ENCODE measurements at regions not wholly inside any gene's neighbourhood (a gene's known extent, or its start where the extent isn't known, plus 50 kb on each side); places are given as distances from the start of the nearest gene placed in this dataset.
A peak's percentile ranks its signal among the peaks of the same experiment; 100 is the strongest.

- no peak for DNase-seq (ENCODE audit: low read depth in 4 of 4, low spot score in 3 of 4)
Measured at GRCh38 chr2:59314031-59314766, 1073.1 kb upstream of the FANCL start.

GRCh38 chr2:59312967-59313940, 1072.1 kb upstream of the FANCL start:
- no peak for DNase-seq (ENCODE audit: low read depth in 4 of 4, low spot score in 3 of 4)

GRCh38 chr2:59312029-59312428, 1070.9 kb upstream of the FANCL start:
- no peak for DNase-seq (ENCODE audit: low read depth in 4 of 4, low spot score in 3 of 4)

- no peak for DNase-seq (ENCODE audit: low read depth in 4 of 4, low spot score in 3 of 4)
Measured at GRCh38 chr2:59308108-59308507, 1067.0 kb upstream of the FANCL start.

DNA sequence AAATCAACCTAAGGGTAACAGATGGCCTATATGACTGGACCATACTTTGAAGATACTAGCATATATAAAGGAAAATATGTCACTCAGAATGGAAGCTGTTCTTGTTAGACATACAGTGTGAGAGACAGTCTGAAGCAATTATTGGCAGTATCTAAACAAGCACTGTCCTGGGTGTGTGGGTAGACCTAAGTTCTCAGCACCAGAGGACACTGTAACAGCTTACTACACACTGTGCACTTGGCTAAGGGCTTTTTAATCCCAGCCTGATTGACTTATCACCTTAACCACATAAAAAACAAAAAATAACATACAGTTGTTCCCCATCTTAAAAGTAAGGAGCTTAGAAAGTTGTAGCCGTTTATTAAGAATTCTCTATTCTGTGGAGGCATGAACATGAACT, 1066.1 kb upstream of the FANCL start:
- DNase-seq (ENCODE audit: low read depth in 4 of 4, low spot score in 3 of 4), result no peak

- DNase-seq (ENCODE audit: low read depth in 4 of 4, low spot score in 3 of 4), result no peak
Measured at GRCh38 chr2:59303272-59303671, 1062.1 kb upstream of the FANCL start.

DNA sequence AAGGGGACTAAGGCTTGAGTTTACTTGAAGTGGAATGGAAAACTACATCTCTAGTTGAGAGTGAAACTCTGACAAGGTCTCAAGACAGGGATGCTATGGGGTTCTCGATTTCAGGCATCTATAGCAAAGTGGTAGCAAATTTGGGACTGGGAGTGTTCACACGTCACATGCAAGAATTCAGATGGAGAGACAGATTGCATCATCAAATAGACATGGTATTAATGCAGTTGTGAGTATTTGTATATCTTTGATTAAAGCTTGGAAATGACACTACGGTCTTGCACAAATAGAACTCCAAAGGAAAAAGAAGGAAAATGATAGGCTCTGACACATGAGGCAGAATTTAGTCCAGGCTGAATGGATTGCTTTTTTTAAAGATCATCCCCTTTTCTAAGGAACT, 1061.6 kb upstream of the FANCL start:
- DNase-seq (ENCODE audit: low read depth in 4 of 4, low spot score in 3 of 4), result no peak

GRCh38 chr2:59301466-59302402, 1060.6 kb upstream of the FANCL start:
- peak; percentile 48 to 74 (median 65) for DNase-seq (ENCODE audit: low read depth in 4 of 4, low spot score in 3 of 4)

- no peak for DNase-seq (ENCODE audit: low read depth in 4 of 4, low spot score in 3 of 4)
Measured at GRCh38 chr2:59297816-59298215, 1056.7 kb upstream of the FANCL start.

DNA sequence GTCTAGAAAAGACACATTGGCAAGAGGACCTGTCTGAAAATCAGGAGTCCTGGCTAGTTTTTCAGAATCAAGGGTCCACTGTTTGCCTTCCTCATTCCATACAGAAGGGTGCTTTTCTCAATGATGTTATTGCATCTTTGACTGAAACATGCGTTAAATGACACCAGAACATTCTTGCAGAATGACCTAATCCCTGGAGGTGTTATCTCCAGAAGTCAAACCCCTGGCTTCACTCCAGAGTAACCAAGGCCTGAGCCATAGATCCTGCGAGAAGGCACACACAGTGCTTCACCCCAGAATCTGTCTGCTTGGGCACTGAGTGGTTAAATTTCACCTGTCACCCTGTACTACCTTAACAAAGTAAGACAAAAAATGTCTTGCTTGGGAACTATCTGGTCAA, 1055.2 kb upstream of the FANCL start:
- no peak for DNase-seq (ENCODE audit: low read depth in 4 of 4, low spot score in 3 of 4)

GRCh38 chr2:59295524-59296162, 1054.5 kb upstream of the FANCL start:
- DNase-seq (ENCODE audit: low read depth in 4 of 4, low spot score in 3 of 4), result no peak

- no peak for DNase-seq (ENCODE audit: low read depth in 4 of 4, low spot score in 3 of 4)
Measured at GRCh38 chr2:59288771-59289170, 1047.6 kb upstream of the FANCL start.

- no peak for DNase-seq (ENCODE audit: low read depth in 4 of 4, low spot score in 3 of 4)
Measured at GRCh38 chr2:59282374-59283057, 1041.4 kb upstream of the FANCL start.

DNA sequence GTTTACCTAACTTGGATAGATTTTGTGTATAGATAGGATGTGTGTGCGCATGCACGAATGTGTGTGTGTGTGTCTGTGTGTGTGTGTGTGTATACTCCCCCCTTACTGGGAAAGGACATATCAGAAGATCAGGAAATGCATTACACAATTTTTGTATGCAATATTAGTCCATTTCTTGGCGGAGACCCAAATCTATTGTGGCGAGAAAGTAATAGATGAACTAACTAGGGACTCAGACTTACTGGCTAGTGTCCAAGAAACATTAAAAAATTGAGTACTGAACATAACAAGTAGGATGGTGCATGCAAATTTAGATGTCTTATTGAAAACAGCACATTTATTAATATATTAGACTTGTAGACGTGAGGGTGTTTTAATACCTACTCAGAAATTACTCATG, 1036.5 kb upstream of the FANCL start:
- no peak for DNase-seq (ENCODE audit: low read depth in 4 of 4, low spot score in 3 of 4)

GRCh38 chr2:59276917-59277316, 1035.8 kb upstream of the FANCL start:
- peak in 3 of 4 donors; percentile 3 to 36 (median 36) for DNase-seq (ENCODE audit: low read depth in 4 of 4, low spot score in 3 of 4)

GRCh38 chr2:59276033-59276432, 1034.9 kb upstream of the FANCL start:
- DNase-seq (ENCODE audit: low read depth in 4 of 4, low spot score in 3 of 4), result no peak

GRCh38 chr2:59266453-59266852, 1025.3 kb upstream of the FANCL start:
- no peak for DNase-seq (ENCODE audit: low read depth in 4 of 4, low spot score in 3 of 4)

- DNase-seq (ENCODE audit: low read depth in 4 of 4, low spot score in 3 of 4), result no peak
Measured at GRCh38 chr2:59259913-59260312, 1018.8 kb upstream of the FANCL start.

- DNase-seq (ENCODE audit: low read depth in 4 of 4, low spot score in 3 of 4), result no peak
Measured at GRCh38 chr2:59256290-59256689, 1015.2 kb upstream of the FANCL start.

GRCh38 chr2:59254279-59254678, 1013.2 kb upstream of the FANCL start:
- no peak for DNase-seq (ENCODE audit: low read depth in 4 of 4, low spot score in 3 of 4)

Data from right renal pelvis (tissue), 4 donors.